Gastroesophageal sphincter (tissue), 4 donors: ENCODE measurements at regions not wholly inside any gene's neighbourhood (a gene's known extent, or its start where the extent isn't known, plus 50 kb on each side); places are given as distances from the start of the nearest gene placed in this dataset.
A peak's percentile ranks its signal among the peaks of the same experiment; 100 is the strongest.

Source experiments
- ATAC-seq: fragments of 150-250 bp; one replicate; pipeline ENCODE4 v1.9.1; 2016; ENCODE audit warnings: mild to moderate bottlenecking, moderate library complexity
- H3K27ac ChIP-seq, 4 donors: fragments of 200-600 bp; sonication (generic) in 3 of 4; 1 replicate in 3 of 4; 2 replicates in 1 of 4; pipeline ENCODE4 v1.5.1; 2016 to 2019
- H3K27me3 ChIP-seq: fragments of 200-600 bp; sonication (generic); one replicate; pipeline ENCODE4 v1.5.1; 2019
- H3K36me3 ChIP-seq, 2 donors: fragments of 200-600 bp; sonication (generic); one replicate each; pipeline ENCODE4 v1.5.1; 2019; ENCODE audit warnings: control low read depth in 1 of 2
- H3K4me1 ChIP-seq, 3 donors: fragments of 200-600 bp; sonication (generic); 1 replicate in 2 of 3; 2 replicates in 1 of 3; pipeline ENCODE4 v1.5.1; 2016 to 2019; ENCODE audit warnings: control low read depth in 2 of 3
- H3K4me3 ChIP-seq, 2 donors: fragments of 200-600 bp; sonication (generic); one replicate each; pipeline ENCODE4 v1.5.1; 2019; ENCODE audit warnings: mild to moderate bottlenecking in 1 of 2, moderate library complexity in 1 of 2
- H3K9me3 ChIP-seq, 3 donors: fragments of 200-600 bp; sonication (generic); one replicate each; pipeline ENCODE4 v1.5.1; 2017 to 2019; ENCODE audit warnings: control low read depth in 2 of 3
- EP300 ChIP-seq: sonication (generic); formaldehyde crosslinking; IDR thresholded peaks from one replicate; pipeline ENCODE4 v1.6.1; 2017; ENCODE audit warnings: antibody characterized with exemption, mild to moderate bottlenecking
- POLR2A ChIP-seq, 2 donors: fragments of 450-650 bp; IDR thresholded peaks; one replicate each; pipeline ENCODE4 v1.6.1; 2017; ENCODE audit warnings: antibody characterized with exemption in 2 of 2, mild to moderate bottlenecking in 2 of 2, moderate library complexity in 1 of 2
- POLR2AphosphoS5 ChIP-seq: sonication (generic); formaldehyde crosslinking; IDR thresholded peaks from one replicate; pipeline ENCODE4 v1.6.1; 2017; ENCODE audit warnings: antibody characterized with exemption
- WGBS, 2 donors: methylation state at CpG; one replicate each; pipeline ENCODE4 v1.1.5; 2018; ENCODE audit warnings: low coverage in 1 of 2; 5-methylcytosine and 5-hydroxymethylcytosine counted together
- TF ChIP-seq, protein P1 (sequence below), 4 experiments: fragments of 200-600 bp in 2 of 4; fragments of 450-650 bp in 2 of 4; sonication (generic) in 1 of 4; IDR thresholded peaks; one replicate each; pipeline ENCODE4 v1.5.1; 2017 to 2019; ENCODE audit warnings: antibody characterized with exemption in 4 of 4, mild to moderate bottlenecking in 2 of 4, moderate library complexity in 2 of 4

DNA sequence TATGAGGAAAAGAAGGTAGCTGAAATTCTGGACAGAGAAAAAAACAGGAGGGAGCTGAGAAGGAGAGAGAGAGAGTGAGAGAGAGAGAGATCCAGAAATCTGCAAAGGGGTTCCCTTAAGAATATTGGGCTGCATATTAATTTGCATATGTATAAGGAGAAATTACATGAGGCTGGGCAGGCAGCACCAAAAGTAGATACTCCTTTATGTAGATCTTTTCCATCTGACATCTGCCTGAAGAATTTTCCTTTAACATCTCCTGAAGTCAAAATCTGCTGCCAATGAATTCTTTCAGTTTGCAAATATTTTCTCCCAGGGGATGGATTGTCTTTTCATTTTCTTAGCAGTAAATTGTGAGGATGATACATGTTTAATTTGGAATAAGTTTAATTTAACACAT lies 1365.3 kb downstream of the GATA3 start:
- Histone ChIP-seq H3K27me3 (no peaks in the 10 kb centered on the region), H3K4me3 (no peak overlapping the region), H3K9me3 (no peaks in the 10 kb centered on the region), H3K36me3 (no peaks in the 10 kb centered on the region), H3K27ac (no peak overlapping the region), H3K4me1 (no peaks in the 10 kb centered on the region)
- no peak for ATAC-seq
- TF ChIP-seq POLR2AphosphoS5 (no peak), EP300 (no peak), POLR2A (IDR thresholded peaks at IDR 0.05) (no peak)
- TF ChIP-seq, protein P1, sequence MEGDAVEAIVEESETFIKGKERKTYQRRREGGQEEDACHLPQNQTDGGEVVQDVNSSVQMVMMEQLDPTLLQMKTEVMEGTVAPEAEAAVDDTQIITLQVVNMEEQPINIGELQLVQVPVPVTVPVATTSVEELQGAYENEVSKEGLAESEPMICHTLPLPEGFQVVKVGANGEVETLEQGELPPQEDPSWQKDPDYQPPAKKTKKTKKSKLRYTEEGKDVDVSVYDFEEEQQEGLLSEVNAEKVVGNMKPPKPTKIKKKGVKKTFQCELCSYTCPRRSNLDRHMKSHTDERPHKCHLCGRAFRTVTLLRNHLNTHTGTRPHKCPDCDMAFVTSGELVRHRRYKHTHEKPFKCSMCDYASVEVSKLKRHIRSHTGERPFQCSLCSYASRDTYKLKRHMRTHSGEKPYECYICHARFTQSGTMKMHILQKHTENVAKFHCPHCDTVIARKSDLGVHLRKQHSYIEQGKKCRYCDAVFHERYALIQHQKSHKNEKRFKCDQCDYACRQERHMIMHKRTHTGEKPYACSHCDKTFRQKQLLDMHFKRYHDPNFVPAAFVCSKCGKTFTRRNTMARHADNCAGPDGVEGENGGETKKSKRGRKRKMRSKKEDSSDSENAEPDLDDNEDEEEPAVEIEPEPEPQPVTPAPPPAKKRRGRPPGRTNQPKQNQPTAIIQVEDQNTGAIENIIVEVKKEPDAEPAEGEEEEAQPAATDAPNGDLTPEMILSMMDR (IDR thresholded peaks at IDR 0.05) = no peak

GRCh38 chr10:9427209-9427608 lies 1372.7 kb downstream of the GATA3 start:
- TF ChIP-seq EP300 (no peak), POLR2AphosphoS5 (no peak), POLR2A (IDR thresholded peaks at IDR 0.05) (no peak)
- TF ChIP-seq, protein P1 (IDR thresholded peaks at IDR 0.05) = peak in 2 of 4 experiments; percentile 7 to 27
- H3K4me1 ChIP-seq = no peaks in the 10 kb centered on the region
- no peaks in the 10 kb centered on the region for H3K9me3 ChIP-seq
- no peak overlapping the region for H3K4me3 ChIP-seq
- no peak for ATAC-seq
- no peak overlapping the region for H3K27ac ChIP-seq
- no peaks in the 10 kb centered on the region for H3K27me3 ChIP-seq
- H3K36me3 ChIP-seq = no peaks in the 10 kb centered on the region

DNA sequence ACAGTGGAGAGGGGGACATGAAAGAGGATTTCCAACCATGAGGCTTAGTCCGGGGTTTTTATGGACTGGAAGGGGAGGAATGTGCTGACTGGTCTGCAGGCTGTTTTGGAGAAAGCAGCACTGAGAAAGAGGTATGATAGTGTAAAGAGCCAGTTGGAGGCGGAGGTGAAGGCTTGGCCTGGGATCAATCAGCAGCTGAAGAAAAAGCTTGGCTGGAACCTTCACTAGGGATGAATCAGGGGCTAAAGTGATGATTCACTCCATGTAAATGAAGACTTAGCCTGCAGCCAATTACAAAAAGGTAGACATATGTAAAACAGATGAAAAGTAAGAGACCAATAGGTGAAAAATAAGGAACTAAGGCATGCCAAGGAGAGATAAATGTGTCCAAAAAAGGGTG lies 1382.6 kb downstream of the GATA3 start:
- no peaks in the 10 kb centered on the region for H3K9me3 ChIP-seq
- H3K27me3 ChIP-seq = no peaks in the 10 kb centered on the region
- ATAC-seq = no peak
- TF ChIP-seq POLR2AphosphoS5 (no peak), EP300 (no peak), POLR2A (IDR thresholded peaks at IDR 0.05) (no peak)
- TF ChIP-seq, protein P1 (IDR thresholded peaks at IDR 0.05) = no peak
- no peaks in the 10 kb centered on the region for H3K36me3 ChIP-seq
- no peak overlapping the region for H3K27ac ChIP-seq
- 16 to 38% methylated on average over 1 to 2 of the region's 2 CpGs for WGBS, 2 donors
- no peak overlapping the region for H3K4me3 ChIP-seq
- H3K4me1 ChIP-seq = no peaks in the 10 kb centered on the region

DNA sequence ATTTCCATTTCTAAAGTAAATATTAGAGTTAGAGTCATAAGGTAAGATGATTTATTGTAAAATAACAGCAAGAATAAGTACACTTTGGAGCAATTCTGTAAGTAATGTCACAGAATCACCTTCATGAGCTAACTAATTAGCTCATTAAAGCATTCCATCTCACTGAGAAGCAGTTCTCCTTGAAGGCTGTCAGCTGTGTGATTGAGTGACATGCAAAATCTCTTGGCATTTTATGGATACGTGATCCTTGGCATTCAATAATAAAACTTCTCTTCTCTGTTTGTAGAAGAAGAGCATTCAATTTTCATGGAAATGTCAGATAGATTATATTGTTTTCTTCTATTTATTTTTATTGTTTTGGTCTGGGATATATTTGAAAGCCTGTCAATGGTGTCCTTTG lies 1389.3 kb downstream of the GATA3 start:
- WGBS, 2 donors = 40 to 79% methylated on average over 1 of the region's 1 CpG
- no peak for ATAC-seq
- TF ChIP-seq, protein P1 (IDR thresholded peaks at IDR 0.05) = no peak
- no peak for TF ChIP-seq POLR2AphosphoS5
- no peak for TF ChIP-seq POLR2A (IDR thresholded peaks at IDR 0.05)

DNA sequence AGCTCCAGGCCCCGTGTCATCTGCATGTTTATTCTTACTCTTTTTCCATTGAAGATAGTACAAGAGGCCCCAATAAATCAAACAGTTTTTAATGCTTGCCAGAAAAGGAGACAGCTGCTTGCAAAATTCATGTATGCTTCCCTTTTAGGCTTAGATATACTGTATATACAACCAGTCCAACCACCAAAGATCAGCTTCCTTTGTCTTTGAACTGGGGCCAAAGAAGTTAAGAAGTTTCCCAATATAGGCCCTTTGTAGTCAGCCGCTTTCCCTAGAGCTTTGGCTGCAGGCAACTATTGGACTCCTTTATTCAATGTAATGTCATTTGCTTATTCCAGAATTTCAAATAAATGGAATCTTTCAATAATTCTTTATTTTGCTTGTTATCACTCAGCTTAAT lies 1395.0 kb downstream of the GATA3 start:
- no peak overlapping the region for H3K4me3 ChIP-seq
- H3K4me1 ChIP-seq = no peaks in the 10 kb centered on the region
- H3K27me3 ChIP-seq = no peaks in the 10 kb centered on the region
- 34 to 55% methylated on average over 2 of the region's 2 CpGs for WGBS, 2 donors
- H3K9me3 ChIP-seq = peaks cover 0 to 8% (median 0%) of the 10 kb centered on the region in 3 donors
- H3K27ac ChIP-seq = no peak overlapping the region
- no peaks in the 10 kb centered on the region for H3K36me3 ChIP-seq
- ATAC-seq = no peak
- TF ChIP-seq EP300 (no peak), POLR2AphosphoS5 (no peak), POLR2A (IDR thresholded peaks at IDR 0.05) (no peak)
- TF ChIP-seq, protein P1 (IDR thresholded peaks at IDR 0.05) = no peak

More for the DNA sequence above, 1389.3 kb downstream of the GATA3 start:
- no peaks in the 10 kb centered on the region for H3K9me3 ChIP-seq
- H3K4me1 ChIP-seq = no peaks in the 10 kb centered on the region
- H3K27ac ChIP-seq = no peak overlapping the region
- H3K36me3 ChIP-seq = no peaks in the 10 kb centered on the region
- no peaks in the 10 kb centered on the region for H3K27me3 ChIP-seq
- H3K4me3 ChIP-seq = no peak overlapping the region
